ENCODE measurements at regions not wholly inside any gene's neighbourhood (a gene's known extent, or its start where the extent isn't known, plus 50 kb on each side); places are given as distances from the start of the nearest gene placed in this dataset.
"Not testable (repeated sequence)": the region's sequence is repeated elsewhere in the genome, so short reads cannot be mapped to it uniquely, and the experiment has no call there.

DNA sequence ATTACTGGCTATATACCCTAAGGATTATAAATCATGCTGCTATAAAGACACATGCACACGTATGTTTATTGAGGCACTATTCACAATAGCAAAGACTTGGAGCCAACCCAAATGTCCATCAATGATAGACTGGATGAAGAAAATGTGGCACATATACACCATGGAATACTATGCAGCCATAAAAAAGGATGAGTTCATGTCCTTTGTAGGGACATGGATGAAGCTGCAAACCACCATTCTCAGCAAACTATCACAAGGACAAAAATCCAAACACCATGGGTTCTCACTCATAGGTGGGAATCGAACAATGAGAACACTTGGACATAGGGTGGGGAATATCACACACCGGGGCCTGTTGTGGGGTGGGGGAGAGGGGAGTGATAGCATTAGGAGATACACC lies 72.7 kb downstream of the VSIG4 start:
- TF ChIP-seq, protein P1, sequence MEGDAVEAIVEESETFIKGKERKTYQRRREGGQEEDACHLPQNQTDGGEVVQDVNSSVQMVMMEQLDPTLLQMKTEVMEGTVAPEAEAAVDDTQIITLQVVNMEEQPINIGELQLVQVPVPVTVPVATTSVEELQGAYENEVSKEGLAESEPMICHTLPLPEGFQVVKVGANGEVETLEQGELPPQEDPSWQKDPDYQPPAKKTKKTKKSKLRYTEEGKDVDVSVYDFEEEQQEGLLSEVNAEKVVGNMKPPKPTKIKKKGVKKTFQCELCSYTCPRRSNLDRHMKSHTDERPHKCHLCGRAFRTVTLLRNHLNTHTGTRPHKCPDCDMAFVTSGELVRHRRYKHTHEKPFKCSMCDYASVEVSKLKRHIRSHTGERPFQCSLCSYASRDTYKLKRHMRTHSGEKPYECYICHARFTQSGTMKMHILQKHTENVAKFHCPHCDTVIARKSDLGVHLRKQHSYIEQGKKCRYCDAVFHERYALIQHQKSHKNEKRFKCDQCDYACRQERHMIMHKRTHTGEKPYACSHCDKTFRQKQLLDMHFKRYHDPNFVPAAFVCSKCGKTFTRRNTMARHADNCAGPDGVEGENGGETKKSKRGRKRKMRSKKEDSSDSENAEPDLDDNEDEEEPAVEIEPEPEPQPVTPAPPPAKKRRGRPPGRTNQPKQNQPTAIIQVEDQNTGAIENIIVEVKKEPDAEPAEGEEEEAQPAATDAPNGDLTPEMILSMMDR (IDR thresholded peaks at IDR 0.05) = not testable (repeated sequence)
- not testable (repeated sequence) for TF ChIP-seq EZH2, EZH2phosphoT487 (IDR thresholded peaks at IDR 0.05)

Data from neural progenitor cell (in vitro differentiated cells).